ENCODE measurements at regions not wholly inside any gene's neighbourhood (a gene's known extent, or its start where the extent isn't known, plus 50 kb on each side); places are given as distances from the start of the nearest gene placed in this dataset.
"Not testable (repeated sequence)": the region's sequence is repeated elsewhere in the genome, so short reads cannot be mapped to it uniquely, and the experiment has no call there.

- DNase-seq = no peak
Measured at GRCh38 chr7:94111009-94111408, 106.9 kb upstream of the BET1 start.

- no peak for DNase-seq
Measured at GRCh38 chr7:94115316-94115715, 111.2 kb upstream of the BET1 start.

GRCh38 chr7:94123136-94123535, 119.0 kb upstream of the BET1 start:
- no peak for DNase-seq

- DNase-seq = no peak
Measured at GRCh38 chr7:94127026-94127425, 122.9 kb upstream of the BET1 start.

GRCh38 chr7:94128072-94128471, 123.9 kb upstream of the BET1 start:
- no peak for DNase-seq

- DNase-seq = no peak
Measured at GRCh38 chr7:94129443-94130140, 125.4 kb upstream of the BET1 start.

- DNase-seq = no peak
Measured at GRCh38 chr7:94130716-94131115, 126.6 kb upstream of the BET1 start.

- no peak for DNase-seq
Measured at GRCh38 chr7:94133460-94133859, 129.3 kb upstream of the BET1 start.

- no peak for DNase-seq
Measured at GRCh38 chr7:94135180-94135579, 131.0 kb upstream of the BET1 start.

- no peak for DNase-seq
Measured at GRCh38 chr7:94142281-94142680, 138.1 kb upstream of the BET1 start.

- DNase-seq = no peak
Measured at GRCh38 chr7:94145602-94146001, 141.4 kb upstream of the BET1 start.

GRCh38 chr7:94146408-94146807, 142.3 kb upstream of the BET1 start:
- DNase-seq = no peak

GRCh38 chr7:94149789-94150545, 145.8 kb upstream of the BET1 start:
- DNase-seq = no peak

GRCh38 chr7:94154182-94154581, 150.0 kb upstream of the BET1 start:
- DNase-seq = no peak

GRCh38 chr7:94154858-94155257, 150.7 kb upstream of the BET1 start:
- no peak for DNase-seq

- not testable (repeated sequence) for DNase-seq
Measured at GRCh38 chr7:94157659-94158306, 153.6 kb upstream of the BET1 start.

- no peak for DNase-seq
Measured at GRCh38 chr7:94160719-94161435, 156.7 kb upstream of the BET1 start.

- DNase-seq = no peak
Measured at GRCh38 chr7:94161476-94161875, 157.3 kb upstream of the BET1 start.

GRCh38 chr7:94169682-94170081, 165.5 kb upstream of the BET1 start:
- no peak for DNase-seq

- no peak for DNase-seq
Measured at GRCh38 chr7:94170836-94171235, 166.7 kb upstream of the BET1 start.

GRCh38 chr7:94173436-94173835, 169.3 kb upstream of the BET1 start:
- no peak for DNase-seq

- no peak for DNase-seq
Measured at GRCh38 chr7:94174375-94174774, 170.2 kb upstream of the BET1 start.

GRCh38 chr7:94174956-94175355, 170.8 kb upstream of the BET1 start:
- no peak for DNase-seq

All from activated gamma-delta T cell treated with Interleukin-2 at 50 U/mL for 16 hours (primary cell).